Endothelial cell (in vitro differentiated cells): ENCODE measurements at regions not wholly inside any gene's neighbourhood (a gene's known extent, or its start where the extent isn't known, plus 50 kb on each side); places are given as distances from the start of the nearest gene placed in this dataset.

Experiments
- DNase-seq: peaks from one replicate; pipeline ENCODE4 v3.0.0; 2021; ENCODE audit warnings: low spot score
- H3K27ac Mint-ChIP-seq: one replicate; pipeline ENCODE4 v1.8.0; 2021; ENCODE audit warnings: mixed read lengths, inconsistent platforms; ENCODE audit not compliant: unreplicated experiment
- H3K27me3 Mint-ChIP-seq: one replicate; pipeline ENCODE4 v1.8.0; 2021; ENCODE audit warnings: mild to moderate bottlenecking, moderate library complexity, mixed read lengths, inconsistent platforms; ENCODE audit not compliant: unreplicated experiment
- H3K36me3 Mint-ChIP-seq: one replicate; pipeline ENCODE4 v1.8.0; 2021; ENCODE audit warnings: mild to moderate bottlenecking, low read depth, mixed read lengths, inconsistent platforms; ENCODE audit not compliant: unreplicated experiment
- H3K4me1 Mint-ChIP-seq: one replicate; pipeline ENCODE4 v1.8.0; 2021; ENCODE audit warnings: mild to moderate bottlenecking, mixed read lengths, inconsistent platforms; ENCODE audit not compliant: unreplicated experiment
- H3K4me3 Mint-ChIP-seq: one replicate; pipeline ENCODE4 v1.8.0; 2021; ENCODE audit warnings: mild to moderate bottlenecking, mixed read lengths, inconsistent platforms; ENCODE audit not compliant: unreplicated experiment
- H3K9me3 Mint-ChIP-seq: one replicate; pipeline ENCODE4 v1.8.0; 2021; ENCODE audit warnings: mixed read lengths, inconsistent platforms; ENCODE audit not compliant: unreplicated experiment
- CTCF ChIP-seq: fragments of 200-600 bp; sonication (generic); IDR thresholded peaks from one replicate; pipeline ENCODE4 v1.5.0; 2021; ENCODE audit warnings: antibody characterized with exemption; ENCODE audit not compliant: unreplicated experiment

DNA sequence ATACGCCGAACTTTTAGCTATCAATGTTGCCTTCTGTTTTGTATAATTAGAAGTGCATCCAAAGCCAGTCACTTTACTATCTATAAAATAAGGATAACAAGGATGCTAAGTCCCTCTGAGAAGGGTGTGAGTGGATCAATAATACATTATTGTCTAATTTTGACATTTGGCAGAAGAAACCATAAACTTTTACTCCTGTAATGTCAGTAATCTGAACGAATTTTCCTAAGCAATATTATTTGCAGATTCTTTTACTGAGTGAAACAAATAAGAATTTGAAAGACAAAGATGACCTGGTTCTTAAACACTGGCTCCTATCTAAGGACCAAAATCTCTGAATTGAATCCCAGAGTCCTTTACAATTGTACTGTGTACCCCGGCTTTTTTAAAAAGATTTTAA, 126.6 kb upstream of the TMEM161B start:
- Mint-ChIP-seq H3K4me3 (no peak overlapping the region), H3K36me3 (no peaks in the 10 kb centered on the region), H3K27ac (no peak overlapping the region), H3K9me3 (no peaks in the 10 kb centered on the region), H3K27me3 (peaks cover 10% of the 10 kb centered on the region), H3K4me1 (peaks cover 24% of the 10 kb centered on the region)
- no peak for DNase-seq
- TF ChIP-seq CTCF: no peak

GRCh38 chr5:88394536-88395175, 126.0 kb upstream of the TMEM161B start:
- Mint-ChIP-seq H3K4me3 (no peak overlapping the region), H3K4me1 (peaks cover 30% of the 10 kb centered on the region), H3K9me3 (no peaks in the 10 kb centered on the region), H3K27me3 (peaks cover 15% of the 10 kb centered on the region), H3K27ac (no peak overlapping the region), H3K36me3 (no peaks in the 10 kb centered on the region)
- no peak for DNase-seq
- TF ChIP-seq CTCF: no peak

DNA sequence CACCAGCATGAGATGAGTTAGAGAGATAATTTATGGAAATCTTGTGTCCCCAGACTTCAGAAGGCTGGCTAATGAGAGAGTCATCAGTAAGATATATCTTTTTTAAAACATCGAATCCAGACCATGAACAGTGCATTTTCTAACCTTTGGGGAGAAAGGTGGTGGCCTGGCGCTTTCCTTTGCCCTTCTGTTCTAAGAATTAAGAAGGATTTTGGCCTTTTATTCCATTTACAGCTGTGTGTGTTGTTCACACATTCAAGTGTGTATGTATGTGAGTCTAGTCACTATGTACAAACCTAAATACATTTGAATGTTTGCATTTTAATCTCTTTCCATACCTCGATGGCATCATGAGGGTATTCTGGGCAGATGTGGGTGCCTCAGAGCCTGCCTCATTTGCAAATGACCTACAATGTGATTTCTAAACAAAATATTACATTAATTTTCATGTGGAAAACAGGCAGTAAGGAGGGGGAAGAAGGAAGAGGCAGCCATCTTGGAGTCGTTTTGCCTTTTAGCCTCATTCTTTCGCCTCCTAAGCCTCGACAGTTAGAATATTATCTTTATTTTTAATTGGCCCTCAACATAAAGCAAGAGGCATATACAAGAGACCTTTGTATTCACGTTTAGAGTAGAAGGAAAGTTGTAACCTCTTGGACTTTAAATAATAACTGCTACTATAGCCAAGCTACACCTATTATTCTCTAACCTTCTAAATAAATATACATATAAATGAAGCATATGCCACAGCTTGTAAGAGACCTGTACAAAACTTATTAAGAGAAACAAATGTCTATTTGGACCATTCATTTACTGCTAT, 125.3 kb upstream of the TMEM161B start:
- no peaks in the 10 kb centered on the region for H3K36me3 Mint-ChIP-seq
- no peak for DNase-seq
- H3K4me3 Mint-ChIP-seq: no peak overlapping the region
- peaks cover 37% of the 10 kb centered on the region for H3K4me1 Mint-ChIP-seq
- H3K27ac Mint-ChIP-seq: no peak overlapping the region
- H3K27me3 Mint-ChIP-seq: peaks cover 18% of the 10 kb centered on the region
- H3K9me3 Mint-ChIP-seq: no peaks in the 10 kb centered on the region
- TF ChIP-seq CTCF: no peak

GRCh38 chr5:88393042-88393441, 124.4 kb upstream of the TMEM161B start:
- Mint-ChIP-seq H3K4me1 (peaks cover 36% of the 10 kb centered on the region), H3K27ac (no peak overlapping the region), H3K9me3 (no peaks in the 10 kb centered on the region), H3K36me3 (no peaks in the 10 kb centered on the region), H3K4me3 (no peak overlapping the region), H3K27me3 (peaks cover 25% of the 10 kb centered on the region)
- TF ChIP-seq CTCF: no peak
- DNase-seq: no peak

GRCh38 chr5:88391991-88392390, 123.3 kb upstream of the TMEM161B start:
- TF ChIP-seq CTCF: no peak
- Mint-ChIP-seq H3K4me1 (peaks cover 28% of the 10 kb centered on the region), H3K36me3 (no peaks in the 10 kb centered on the region), H3K27ac (no peak overlapping the region), H3K9me3 (no peaks in the 10 kb centered on the region), H3K4me3 (no peak overlapping the region), H3K27me3 (peaks cover 19% of the 10 kb centered on the region)
- no peak for DNase-seq
